Upper lobe of left lung (tissue), 4 donors: ENCODE measurements at regions not wholly inside any gene's neighbourhood (a gene's known extent, or its start where the extent isn't known, plus 50 kb on each side); places are given as distances from the start of the nearest gene placed in this dataset.

Experiments
- EP300 ChIP-seq, 4 donors: sonication (generic); formaldehyde crosslinking; IDR thresholded peaks; one replicate each; pipeline ENCODE4 v1.5.1; 2017; ENCODE audit warnings: antibody characterized with exemption in 4 of 4, control low read depth in 2 of 4
- POLR2A ChIP-seq, 4 donors: fragments of 450-650 bp; IDR thresholded peaks; one replicate each; pipeline ENCODE4 v1.5.1; 2016 to 2017; ENCODE audit warnings: antibody characterized with exemption in 4 of 4, mild to moderate bottlenecking in 2 of 4
- POLR2AphosphoS5 ChIP-seq, 2 donors: sonication (generic); formaldehyde crosslinking; IDR thresholded peaks; one replicate each; pipeline ENCODE4 v1.5.1; 2017; ENCODE audit warnings: antibody characterized with exemption in 2 of 2
- TF ChIP-seq, protein P1 (sequence below), 6 experiments: fragments of 450-650 bp in 4 of 6; fragments of 200-600 bp in 2 of 6; sonication (generic) in 2 of 6; IDR thresholded peaks; one replicate each; pipeline ENCODE4 v1.5.1; 2016 to 2019; ENCODE audit warnings: antibody characterized with exemption in 6 of 6

DNA sequence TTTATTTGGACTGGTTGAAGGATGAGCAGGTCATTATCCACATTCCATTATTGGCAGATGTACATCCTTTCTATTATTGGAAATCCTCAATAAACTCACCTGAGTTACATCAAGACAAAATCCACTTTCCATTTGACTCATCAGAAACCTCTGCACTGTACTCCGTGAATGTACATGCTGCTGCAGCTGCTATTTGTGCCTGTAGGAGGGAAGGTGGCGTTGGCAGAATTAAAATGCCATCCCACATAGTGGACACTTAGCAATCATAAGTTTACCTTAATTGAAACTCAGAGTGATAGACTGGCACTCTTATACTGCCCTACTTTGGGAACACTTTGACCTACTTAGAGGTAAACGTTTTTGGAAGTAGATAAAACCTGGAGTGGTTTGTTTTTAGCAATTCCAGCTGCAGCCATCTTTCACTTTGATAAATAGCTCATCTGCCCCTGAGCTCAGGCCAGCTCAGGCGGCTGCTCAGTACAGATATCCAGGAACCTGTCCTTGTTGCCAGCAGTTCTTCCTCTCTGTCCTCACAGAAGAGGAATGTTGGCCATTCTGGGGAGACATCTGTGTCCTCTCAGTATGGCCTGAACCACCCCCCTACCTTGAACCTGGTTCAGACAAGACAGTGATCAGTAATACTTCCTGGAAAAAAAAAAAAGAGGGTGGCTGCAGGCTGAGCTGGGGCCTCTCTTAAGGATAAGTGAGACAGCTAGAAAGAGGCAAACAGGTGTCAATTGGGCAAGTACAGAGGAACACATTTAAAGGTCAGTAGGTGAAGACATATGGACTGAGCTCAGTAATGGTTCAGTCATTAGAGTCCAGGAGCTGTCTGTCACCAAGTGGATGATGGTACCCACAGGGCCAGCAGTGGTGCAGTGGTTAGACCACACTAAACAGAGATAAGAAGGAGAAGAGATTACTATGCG lies 153.4 kb upstream of the UMPS start:
- TF ChIP-seq, protein P1, sequence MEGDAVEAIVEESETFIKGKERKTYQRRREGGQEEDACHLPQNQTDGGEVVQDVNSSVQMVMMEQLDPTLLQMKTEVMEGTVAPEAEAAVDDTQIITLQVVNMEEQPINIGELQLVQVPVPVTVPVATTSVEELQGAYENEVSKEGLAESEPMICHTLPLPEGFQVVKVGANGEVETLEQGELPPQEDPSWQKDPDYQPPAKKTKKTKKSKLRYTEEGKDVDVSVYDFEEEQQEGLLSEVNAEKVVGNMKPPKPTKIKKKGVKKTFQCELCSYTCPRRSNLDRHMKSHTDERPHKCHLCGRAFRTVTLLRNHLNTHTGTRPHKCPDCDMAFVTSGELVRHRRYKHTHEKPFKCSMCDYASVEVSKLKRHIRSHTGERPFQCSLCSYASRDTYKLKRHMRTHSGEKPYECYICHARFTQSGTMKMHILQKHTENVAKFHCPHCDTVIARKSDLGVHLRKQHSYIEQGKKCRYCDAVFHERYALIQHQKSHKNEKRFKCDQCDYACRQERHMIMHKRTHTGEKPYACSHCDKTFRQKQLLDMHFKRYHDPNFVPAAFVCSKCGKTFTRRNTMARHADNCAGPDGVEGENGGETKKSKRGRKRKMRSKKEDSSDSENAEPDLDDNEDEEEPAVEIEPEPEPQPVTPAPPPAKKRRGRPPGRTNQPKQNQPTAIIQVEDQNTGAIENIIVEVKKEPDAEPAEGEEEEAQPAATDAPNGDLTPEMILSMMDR (IDR thresholded peaks at IDR 0.05): no peak
- TF ChIP-seq POLR2A (IDR thresholded peaks at IDR 0.05) (no peak), EP300 (IDR thresholded peaks at IDR 0.05) (no peak), POLR2AphosphoS5 (IDR thresholded peaks at IDR 0.05) (no peak)
